Type B pancreatic cell (in vitro differentiated cells): ENCODE measurements at regions not wholly inside any gene's neighbourhood (a gene's known extent, or its start where the extent isn't known, plus 50 kb on each side); places are given as distances from the start of the nearest gene placed in this dataset.

ENCODE experiments used
- DNase-seq: peaks from one replicate; pipeline ENCODE4 v3.0.0; 2021; ENCODE audit warnings: mixed read lengths; ENCODE audit not compliant: unreplicated experiment; ENCODE audit errors: extremely low spot score
- H3K27ac Mint-ChIP-seq: 2 replicates; pipeline ENCODE4 v1.8.0; 2021; ENCODE audit warnings: mild to moderate bottlenecking, mixed read lengths
- H3K27me3 Mint-ChIP-seq: 2 replicates; pipeline ENCODE4 v1.8.0; 2021; ENCODE audit warnings: mixed read lengths
- H3K36me3 Mint-ChIP-seq: 2 replicates; pipeline ENCODE4 v1.8.0; 2021; ENCODE audit warnings: mixed read lengths
- H3K4me1 Mint-ChIP-seq: one replicate; pipeline ENCODE4 v1.8.0; 2021; ENCODE audit warnings: mixed read lengths; ENCODE audit not compliant: unreplicated experiment
- H3K4me3 Mint-ChIP-seq: 2 replicates; pipeline ENCODE4 v1.8.0; 2021; ENCODE audit warnings: mild to moderate bottlenecking, mixed read lengths
- H3K9me3 Mint-ChIP-seq: 2 replicates; pipeline ENCODE4 v1.8.0; 2021; ENCODE audit warnings: mixed read lengths
- CTCF ChIP-seq: fragments of 200-600 bp; sonication (generic); conservative IDR thresholded peaks from 2 replicates; pipeline ENCODE4 v1.5.0; 2021; ENCODE audit warnings: antibody characterized with exemption, mild to moderate bottlenecking

GRCh38 chr6:40930555-40930954, 108.5 kb downstream of the UNC5CL start:
- Mint-ChIP-seq H3K27me3 (peaks cover 12% of the 10 kb centered on the region), H3K4me1 (peaks cover 9% of the 10 kb centered on the region), H3K4me3 (no peak overlapping the region), H3K27ac (no peak overlapping the region), H3K9me3 (no peaks in the 10 kb centered on the region), H3K36me3 (no peaks in the 10 kb centered on the region)
- no peak for DNase-seq
- no peak for TF ChIP-seq CTCF

- Mint-ChIP-seq H3K4me1 (peaks cover 12% of the 10 kb centered on the region), H3K9me3 (no peaks in the 10 kb centered on the region)
Measured at GRCh38 chr6:40930045-40930444, 109.0 kb downstream of the UNC5CL start.

GRCh38 chr6:40929176-40929575, 109.8 kb downstream of the UNC5CL start:
- DNase-seq = no peak
- Mint-ChIP-seq H3K4me1 (peaks cover 4% of the 10 kb centered on the region), H3K36me3 (no peaks in the 10 kb centered on the region), H3K4me3 (no peak overlapping the region), H3K27me3 (peaks cover 12% of the 10 kb centered on the region), H3K27ac (no peak overlapping the region), H3K9me3 (no peaks in the 10 kb centered on the region)
- TF ChIP-seq CTCF = no peak

More at GRCh38 chr6:40930045-40930444, 109.0 kb downstream of the UNC5CL start:
- no peak for DNase-seq
- H3K36me3 Mint-ChIP-seq = no peaks in the 10 kb centered on the region
- H3K27ac Mint-ChIP-seq = no peak overlapping the region
- no peak overlapping the region for H3K4me3 Mint-ChIP-seq
- no peak for TF ChIP-seq CTCF
- peaks cover 17% of the 10 kb centered on the region for H3K27me3 Mint-ChIP-seq

- no peak for TF ChIP-seq CTCF
- no peak for DNase-seq
- no peaks in the 10 kb centered on the region for H3K36me3 Mint-ChIP-seq
- H3K4me1 Mint-ChIP-seq = peaks cover 4% of the 10 kb centered on the region
- H3K27me3 Mint-ChIP-seq = peaks cover 12% of the 10 kb centered on the region
- H3K27ac Mint-ChIP-seq = no peak overlapping the region
- H3K4me3 Mint-ChIP-seq = no peak overlapping the region
- H3K9me3 Mint-ChIP-seq = no peaks in the 10 kb centered on the region
Measured at GRCh38 chr6:40928763-40929162, 110.3 kb downstream of the UNC5CL start.

- DNase-seq = no peak
- no peak for TF ChIP-seq CTCF
- Mint-ChIP-seq H3K9me3 (no peaks in the 10 kb centered on the region), H3K27me3 (peaks cover 8% of the 10 kb centered on the region), H3K4me3 (no peak overlapping the region), H3K27ac (no peak overlapping the region), H3K36me3 (no peaks in the 10 kb centered on the region), H3K4me1 (peaks cover 4% of the 10 kb centered on the region)
Measured at GRCh38 chr6:40928307-40928706, 110.7 kb downstream of the UNC5CL start.

- Mint-ChIP-seq H3K27me3 (peaks cover 14% of the 10 kb centered on the region), H3K4me1 (peaks cover 4% of the 10 kb centered on the region), H3K36me3 (no peaks in the 10 kb centered on the region), H3K27ac (no peak overlapping the region), H3K4me3 (no peak overlapping the region), H3K9me3 (no peaks in the 10 kb centered on the region)
- no peak for DNase-seq
- no peak for TF ChIP-seq CTCF
Measured at GRCh38 chr6:40925341-40925740, 113.7 kb downstream of the UNC5CL start.
